ENCODE measurements at regions not wholly inside any gene's neighbourhood (a gene's known extent, or its start where the extent isn't known, plus 50 kb on each side); places are given as distances from the start of the nearest gene placed in this dataset.

DNA sequence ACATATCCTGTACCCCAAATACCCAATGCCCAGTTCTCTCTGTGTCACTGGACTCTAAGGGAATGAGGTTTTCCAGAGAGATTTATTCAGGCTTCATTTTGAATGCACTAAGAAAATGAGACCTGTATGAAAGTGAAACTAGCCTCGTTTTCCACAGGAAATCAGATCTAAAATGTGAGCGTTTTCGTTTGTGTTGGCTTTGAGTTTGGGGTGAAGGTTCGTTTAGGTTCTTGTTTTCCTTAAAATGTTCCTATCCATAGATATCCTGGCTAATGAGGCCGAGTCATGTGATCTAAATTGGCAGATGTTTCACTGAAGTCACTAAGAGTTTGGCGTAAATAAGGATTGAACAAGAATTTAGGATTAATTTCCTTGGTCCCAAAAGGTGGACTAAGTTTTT is 90.9 kb upstream of the BMPER start:
- no peak for TF ChIP-seq SRF (CRISPR knock-in tag; IDR thresholded peaks at IDR 0.05)
- TF ChIP-seq POLR2AphosphoS5 (IDR thresholded peaks at IDR 0.05; ENCODE audit: control insufficient read depth, insufficient read depth, low read depth, low read length): no peak
- TF ChIP-seq, protein P1, sequence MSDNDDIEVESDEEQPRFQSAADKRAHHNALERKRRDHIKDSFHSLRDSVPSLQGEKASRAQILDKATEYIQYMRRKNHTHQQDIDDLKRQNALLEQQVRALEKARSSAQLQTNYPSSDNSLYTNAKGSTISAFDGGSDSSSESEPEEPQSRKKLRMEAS (CRISPR knock-in tag; IDR thresholded peaks at IDR 0.05): no peak
- no peak for TF ChIP-seq C11orf30 (IDR thresholded peaks at IDR 0.05; ENCODE audit: low read depth)
- no peak for TF ChIP-seq FIP1L1 (IDR thresholded peaks at IDR 0.05; ENCODE audit: low read depth, low read length, poor library complexity, severe bottlenecking)
- no peak for TF ChIP-seq HNRNPK (IDR thresholded peaks at IDR 0.05; ENCODE audit: low read depth, low read length, poor library complexity, severe bottlenecking)
- no peak for TF ChIP-seq GTF2F1 (IDR thresholded peaks at IDR 0.05; ENCODE audit: low read depth, low read length)
- no peak for TF ChIP-seq ZNF766 (CRISPR knock-in tag; conservative IDR thresholded peaks at IDR 0.05)
